ENCODE measurements at regions not wholly inside any gene's neighbourhood (a gene's known extent, or its start where the extent isn't known, plus 50 kb on each side); places are given as distances from the start of the nearest gene placed in this dataset.

DNA sequence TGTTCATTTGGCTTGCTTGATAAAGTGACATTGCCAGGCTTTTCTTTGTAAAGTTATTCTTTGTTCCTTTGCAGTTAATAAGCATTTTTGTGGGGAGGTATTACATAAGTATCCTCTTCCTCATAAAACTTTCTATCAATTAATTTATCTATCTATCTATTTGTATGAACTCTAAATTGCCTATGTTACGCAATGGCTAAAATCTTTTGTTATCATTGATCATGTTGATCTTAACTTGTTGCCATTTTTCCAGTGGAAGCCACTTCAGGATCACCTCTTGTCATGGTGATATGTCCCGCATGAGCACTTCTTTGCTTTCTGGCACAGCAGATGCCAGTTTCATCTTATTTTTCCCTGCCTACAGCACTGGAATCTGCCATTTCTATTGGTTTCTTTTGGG, 436.7 kb upstream of the KIF2A start:
- ATAC-seq = no peak
- TF ChIP-seq, protein P1, sequence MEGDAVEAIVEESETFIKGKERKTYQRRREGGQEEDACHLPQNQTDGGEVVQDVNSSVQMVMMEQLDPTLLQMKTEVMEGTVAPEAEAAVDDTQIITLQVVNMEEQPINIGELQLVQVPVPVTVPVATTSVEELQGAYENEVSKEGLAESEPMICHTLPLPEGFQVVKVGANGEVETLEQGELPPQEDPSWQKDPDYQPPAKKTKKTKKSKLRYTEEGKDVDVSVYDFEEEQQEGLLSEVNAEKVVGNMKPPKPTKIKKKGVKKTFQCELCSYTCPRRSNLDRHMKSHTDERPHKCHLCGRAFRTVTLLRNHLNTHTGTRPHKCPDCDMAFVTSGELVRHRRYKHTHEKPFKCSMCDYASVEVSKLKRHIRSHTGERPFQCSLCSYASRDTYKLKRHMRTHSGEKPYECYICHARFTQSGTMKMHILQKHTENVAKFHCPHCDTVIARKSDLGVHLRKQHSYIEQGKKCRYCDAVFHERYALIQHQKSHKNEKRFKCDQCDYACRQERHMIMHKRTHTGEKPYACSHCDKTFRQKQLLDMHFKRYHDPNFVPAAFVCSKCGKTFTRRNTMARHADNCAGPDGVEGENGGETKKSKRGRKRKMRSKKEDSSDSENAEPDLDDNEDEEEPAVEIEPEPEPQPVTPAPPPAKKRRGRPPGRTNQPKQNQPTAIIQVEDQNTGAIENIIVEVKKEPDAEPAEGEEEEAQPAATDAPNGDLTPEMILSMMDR (IDR thresholded peaks at IDR 0.05) = no peak
- no peak for TF ChIP-seq POLR2A (IDR thresholded peaks at IDR 0.05)

DNA sequence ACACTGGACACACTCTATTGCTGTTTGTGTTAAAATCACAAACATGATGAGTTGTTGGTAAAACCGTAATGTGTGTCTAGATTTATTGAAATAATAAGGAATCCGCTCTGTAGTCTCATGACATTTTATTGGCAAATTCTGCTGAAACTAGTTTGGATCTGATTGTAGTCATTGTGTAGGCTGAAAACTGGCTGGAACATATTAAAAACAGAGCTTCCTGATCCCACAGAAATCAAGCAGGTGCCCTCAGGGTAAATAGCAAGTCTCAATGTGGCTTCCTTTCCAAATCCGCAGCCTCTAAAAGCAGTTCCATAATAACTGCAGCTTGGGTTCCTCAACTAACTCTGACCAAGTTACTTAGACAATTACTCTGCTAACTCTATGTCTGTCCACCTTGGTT, 427.5 kb upstream of the KIF2A start:
- Histone ChIP-seq H3K4me3 (no peak overlapping the region), H3K4me1 (no peaks in the 10 kb centered on the region), H3K9me3 (no peaks in the 10 kb centered on the region), H3K36me3 (no peaks in the 10 kb centered on the region), H3K27ac (no peak overlapping the region), H3K27me3 (no peaks in the 10 kb centered on the region)
- TF ChIP-seq, protein P1 (IDR thresholded peaks at IDR 0.05) = no peak
- no peak for TF ChIP-seq POLR2A (IDR thresholded peaks at IDR 0.05)
- ATAC-seq (no peak), DNase-seq (no peak)
- 93 to 97% (median 95%) methylated on average over 3 of the region's 3 CpGs for WGBS, 4 donors
- intact Hi-C loops (cut with DNase I) = no loop called here

More for the DNA sequence above, 436.7 kb upstream of the KIF2A start:
- no peak overlapping the region for H3K4me3 ChIP-seq
- no peaks in the 10 kb centered on the region for H3K36me3 ChIP-seq
- 89 to 98% (median 94%) methylated on average over 2 of the region's 2 CpGs for WGBS, 4 donors
- no peaks in the 10 kb centered on the region for H3K27me3 ChIP-seq
- intact Hi-C loops (cut with DNase I) = no loop called here
- no peak overlapping the region for H3K27ac ChIP-seq
- DNase-seq = no peak
- peaks cover 0 to 15% (median 0%) of the 10 kb centered on the region in 12 donors for H3K9me3 ChIP-seq
- H3K4me1 ChIP-seq = no peaks in the 10 kb centered on the region

DNA sequence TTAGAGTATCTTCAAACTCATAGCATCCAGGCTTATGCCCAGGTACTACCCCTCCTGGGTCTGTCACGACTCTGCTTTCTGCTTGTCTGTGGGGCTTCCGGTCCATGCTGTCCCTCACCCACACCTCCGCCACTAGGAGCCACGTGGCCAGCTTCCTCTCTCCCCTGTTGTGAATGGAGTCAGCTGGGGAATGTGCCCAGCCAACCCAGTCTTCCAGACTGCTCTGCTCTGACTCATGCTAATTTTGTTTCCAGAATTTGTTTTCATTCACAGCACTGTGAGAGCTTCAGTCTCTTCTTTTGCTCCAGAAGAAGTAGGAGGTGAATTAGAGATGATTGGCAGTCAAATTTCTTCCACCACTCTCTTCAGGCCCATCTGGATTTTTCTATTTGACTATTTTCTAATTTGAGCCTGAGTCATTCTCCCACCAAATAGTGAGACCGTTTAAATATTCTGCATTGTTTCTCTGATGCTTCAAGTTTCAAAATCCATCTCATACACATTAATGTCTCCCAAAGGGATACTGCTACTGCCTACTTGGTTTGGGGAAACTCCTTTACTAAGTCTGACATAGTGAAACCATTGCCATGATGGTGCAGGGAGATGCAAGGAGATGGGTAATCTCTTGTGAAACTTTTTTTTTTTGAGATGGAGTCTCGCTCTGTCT, 424.1 kb upstream of the KIF2A start:
- ATAC-seq = no peak
- no peak overlapping the region for H3K4me3 ChIP-seq

DNA sequence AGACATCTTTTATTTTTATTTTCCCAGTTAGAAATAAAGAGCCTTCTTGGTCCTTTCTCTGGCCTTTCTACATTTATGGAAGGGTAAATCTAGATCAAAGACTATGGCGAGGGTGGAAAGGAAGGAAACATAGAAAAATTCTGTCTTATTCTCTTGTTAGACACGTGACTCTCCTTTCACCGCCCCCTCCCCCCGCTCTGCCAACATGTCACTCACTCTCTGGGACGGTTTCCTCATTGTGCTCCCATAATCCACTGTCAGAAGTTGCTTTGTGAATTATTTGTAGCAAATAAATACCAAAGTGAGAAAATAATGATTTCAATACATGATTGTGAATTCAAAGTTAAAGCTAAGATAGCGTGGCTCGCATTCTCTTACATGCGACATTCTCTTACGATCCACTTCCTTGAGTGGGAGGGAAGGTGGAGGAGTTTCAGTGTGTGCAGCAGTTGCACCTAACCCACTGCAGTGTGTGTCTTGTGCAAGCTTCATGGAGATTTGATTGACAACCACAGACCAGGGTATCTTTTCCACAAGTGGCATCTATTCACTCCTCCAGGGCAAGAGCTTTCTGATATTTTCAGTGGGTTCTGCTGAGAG, 423.0 kb upstream of the KIF2A start:
- ATAC-seq = no peak
- no peak for TF ChIP-seq POLR2A (IDR thresholded peaks at IDR 0.05)
- TF ChIP-seq, protein P1 (IDR thresholded peaks at IDR 0.05) = no peak
- Histone ChIP-seq H3K4me3 (no peak overlapping the region), H3K27me3 (no peaks in the 10 kb centered on the region), H3K4me1 (no peaks in the 10 kb centered on the region), H3K36me3 (no peaks in the 10 kb centered on the region), H3K9me3 (no peaks in the 10 kb centered on the region), H3K27ac (no peak overlapping the region)
- 70 to 75% (median 74%) methylated on average over 9 of the region's 9 CpGs for WGBS, 4 donors
- no peak for DNase-seq
- intact Hi-C loops (cut with DNase I) = no loop called here

More for the DNA sequence above, 424.1 kb upstream of the KIF2A start:
- Histone ChIP-seq H3K4me1 (no peaks in the 10 kb centered on the region), H3K27ac (no peak overlapping the region), H3K36me3 (no peaks in the 10 kb centered on the region), H3K27me3 (no peaks in the 10 kb centered on the region), H3K9me3 (no peaks in the 10 kb centered on the region)
- DNase-seq = no peak
- intact Hi-C loops (cut with DNase I) = loop anchor here in 1 of 10 donors (2.0 kb wide), 1 partner anchor 51 kb away; no protein-coding TSS in a partner anchor
- WGBS, 4 donors = 40 to 57% (median 53%) methylated on average over 6 of the region's 6 CpGs
- TF ChIP-seq POLR2A (IDR thresholded peaks at IDR 0.05) = no peak
- TF ChIP-seq, protein P1 (IDR thresholded peaks at IDR 0.05) = no peak
